HepG2 (cell line): ENCODE measurements at regions not wholly inside any gene's neighbourhood (a gene's known extent, or its start where the extent isn't known, plus 50 kb on each side); places are given as distances from the start of the nearest gene placed in this dataset.

Experiments
- ATAC-seq: fragments of 200-7000 bp; cut with Tn5 transposase; 3 replicates; pipeline ENCODE4 v1.9.1; 2020; ENCODE audit warnings: mild to moderate bottlenecking, moderate library complexity
- BruUV-seq: library from RNA; stranded (reverse); fragments of 400-500 nt; replicated peaks from 2 replicates; lab custom pipeline; 2021; lab: Mats Ljungman, UMichigan
- CTCF ChIA-PET: fragments of 300-600 bp; formaldehyde crosslinking; extraction: SDS; loops from one replicate; lab custom pipeline; 2021; ENCODE audit warnings: low total read pairs, inconsistent platforms, low intra/inter-chr PET ratio; lab: Yijun Ruan, JAX
- POLR2A ChIA-PET: fragments of 350-600 bp; sonication (Branson Sonifier 250); formaldehyde crosslinking; loops from one replicate; lab custom pipeline; 2020; ENCODE audit warnings: antibody characterized with exemption, inconsistent platforms; lab: Yijun Ruan, JAX
- DNase-seq: peaks from one replicate; pipeline ENCODE4 v3.0.0-alpha.2; 2015; ENCODE audit warnings: low spot score
- FAIRE-seq: peaks from 3 replicates; lab custom pipeline; 2011; peaks lifted over from hg19 to GRCh38; lab: Jason Lieb, UNC
- H2AFZ ChIP-seq: one replicate; pipeline ENCODE4 v1.6.1; 2011; ENCODE audit warnings: low read length, inconsistent platforms
- H3K27ac ChIP-seq: fragments of 300-600 bp; 3 replicates; pipeline ENCODE4 v1.8.0; 2011; ENCODE audit warnings: mixed run types, mild to moderate bottlenecking, mixed read lengths, low read length, inconsistent platforms; ENCODE audit not compliant: insufficient read depth; ENCODE audit errors: extremely low read length
- H3K27me3 ChIP-seq, 2 experiments: fragments of 200-600 bp in 1 of 2; 2 replicates in 1 of 2; 3 replicates in 1 of 2; pipeline versions ENCODE4 v1.6.0 to v1.8.0; 2011; ENCODE audit warnings: low read length in 2 of 2, mild to moderate bottlenecking in 2 of 2, moderate library complexity in 2 of 2, inconsistent platforms in 1 of 2; ENCODE audit not compliant: insufficient read depth in 2 of 2, control insufficient read depth in 1 of 2
- H3K36me3 ChIP-seq, 2 experiments: fragments of 200-600 bp in 1 of 2; replicated peaks in 1 of 2; 2 replicates in 1 of 2; 3 replicates in 1 of 2; pipeline versions ENCODE4 v1.5.1 to v1.8.0; 2011; ENCODE audit warnings: low read length in 2 of 2, inconsistent platforms in 1 of 2; ENCODE audit not compliant: insufficient read depth in 2 of 2, control insufficient read depth in 1 of 2
- H3K4me1 ChIP-seq: 2 replicates; pipeline ENCODE4 v1.5.1; 2012; ENCODE audit warnings: low read length, inconsistent platforms; ENCODE audit not compliant: insufficient read depth
- H3K4me2 ChIP-seq: 2 replicates; pipeline ENCODE4 v1.6.0; 2011; ENCODE audit warnings: low read depth, low read length, inconsistent platforms
- H3K4me3 ChIP-seq, 3 experiments: fragments of 200-600 bp in 1 of 3; sonication (generic), shearing (Covaris generic) in 1 of 3; replicated peaks in 1 of 3; 2 replicates each; pipeline ENCODE4 v1.5.1; 2011 to 2016; ENCODE audit warnings: low read length in 3 of 3, inconsistent platforms in 2 of 3, low read depth in 2 of 3, mild to moderate bottlenecking in 2 of 3, control low read depth in 1 of 3, mixed read lengths in 1 of 3; ENCODE audit not compliant: insufficient read depth in 1 of 3
- H3K79me2 ChIP-seq: one replicate; pipeline ENCODE4 v1.6.1; 2011; ENCODE audit warnings: low read length, inconsistent platforms; ENCODE audit not compliant: insufficient read depth
- H3K9ac ChIP-seq: 2 replicates; pipeline ENCODE4 v1.6.0; 2011; ENCODE audit warnings: mild to moderate bottlenecking, low read depth, low read length, inconsistent platforms; ENCODE audit not compliant: insufficient read depth
- H3K9me3 ChIP-seq: 2 replicates; pipeline ENCODE4 v1.5.1; 2012; ENCODE audit warnings: mild to moderate bottlenecking, low read length
- H4K20me1 ChIP-seq: 2 replicates; pipeline ENCODE4 v1.6.0; 2011; ENCODE audit warnings: inconsistent platforms, mild to moderate bottlenecking, low read length, moderate library complexity; ENCODE audit not compliant: insufficient read depth
- EP300 ChIP-seq, 3 experiments: sonication (generic) in 1 of 3; formaldehyde crosslinking in 1 of 3; IDR thresholded peaks; 2 replicates each; pipeline versions ENCODE4 v1.5.1 to v1.6.1; 2011 to 2020; ENCODE audit warnings: low read depth in 2 of 3, low read length in 2 of 3, borderline replicate concordance in 1 of 3, improper control_type of control experiment in 1 of 3, mild to moderate bottlenecking in 1 of 3, missing genetic modification reagents in 1 of 3, moderate library complexity in 1 of 3
- GATAD1 ChIP-seq: IDR thresholded peaks from 2 replicates; pipeline ENCODE4 v1.6.1; 2016; ENCODE audit warnings: missing genetic modification reagents, missing compliant biosample characterization
- IRF2 ChIP-seq: IDR thresholded peaks from 2 replicates; pipeline ENCODE4 v1.6.1; 2018; ENCODE audit warnings: missing genetic modification reagents, missing compliant biosample characterization
- MXD1 ChIP-seq: sonication (generic); formaldehyde crosslinking; IDR thresholded peaks from 2 replicates; pipeline ENCODE4 v1.4.0; 2020; ENCODE audit warnings: mild to moderate bottlenecking, missing genetic modification reagents
- MXI1 ChIP-seq: IDR thresholded peaks from 3 replicates; pipeline ENCODE4 v1.6.1; 2012; ENCODE audit warnings: low read depth, low read length, inconsistent platforms, borderline replicate concordance
- NR1H2 ChIP-seq: sonication (generic); formaldehyde crosslinking; IDR thresholded peaks from 2 replicates; pipeline ENCODE4 v1.8.1; 2022; ENCODE audit warnings: low read depth, missing genetic modification reagents, borderline replicate concordance
- NR3C1 ChIP-seq: sonication (generic); formaldehyde crosslinking; IDR thresholded peaks from 2 replicates; pipeline ENCODE4 v1.4.0; 2020; ENCODE audit warnings: missing genetic modification reagents
- RARA ChIP-seq: IDR thresholded peaks from 2 replicates; pipeline ENCODE4 v1.6.1; 2016; ENCODE audit warnings: missing genetic modification reagents, missing compliant biosample characterization
- SALL1 ChIP-seq: sonication (generic); formaldehyde crosslinking; IDR thresholded peaks from 2 replicates; pipeline ENCODE4 v1.8.0; 2022; ENCODE audit warnings: mild to moderate bottlenecking, missing genetic modification reagents
- SIX4 ChIP-seq: sonication (generic); formaldehyde crosslinking; IDR thresholded peaks from 2 replicates; pipeline ENCODE4 v1.4.0; 2020; ENCODE audit warnings: missing genetic modification reagents
- YY1 ChIP-seq: IDR thresholded peaks from 2 replicates; pipeline ENCODE4 v1.6.1; 2011; ENCODE audit warnings: low read length, low read depth, moderate library complexity, mild to moderate bottlenecking; ENCODE audit not compliant: insufficient read depth, insufficient replicate concordance
- ZNF205 ChIP-seq: IDR thresholded peaks from 2 replicates; pipeline ENCODE4 v1.6.1; 2018; ENCODE audit warnings: missing biosample characterization, missing genetic modification reagents
- ZNF34 ChIP-seq: sonication (generic); formaldehyde crosslinking; IDR thresholded peaks from 2 replicates; pipeline ENCODE4 v1.4.0; 2020; ENCODE audit warnings: mild to moderate bottlenecking, missing genetic modification reagents, borderline replicate concordance
- ZNF431 ChIP-seq: sonication (generic); formaldehyde crosslinking; IDR thresholded peaks from 2 replicates; pipeline ENCODE4 v1.9.0; 2022; ENCODE audit warnings: missing genetic modification reagents, low read depth, mild to moderate bottlenecking, borderline replicate concordance
- ZNF550 ChIP-seq: sonication (generic); formaldehyde crosslinking; IDR thresholded peaks from 2 replicates; pipeline ENCODE4 v1.4.0; 2020; ENCODE audit warnings: mild to moderate bottlenecking, missing genetic modification reagents, borderline replicate concordance
- ZNF562 ChIP-seq: sonication (generic); formaldehyde crosslinking; IDR thresholded peaks from 2 replicates; pipeline ENCODE4 v1.8.0; 2022; ENCODE audit warnings: missing genetic modification reagents, borderline replicate concordance
- ZNF770 ChIP-seq: sonication (generic); formaldehyde crosslinking; IDR thresholded peaks from 2 replicates; pipeline ENCODE4 v1.5.0; 2020; ENCODE audit warnings: mild to moderate bottlenecking, missing genetic modification reagents
- ZSCAN30 ChIP-seq: sonication (generic); formaldehyde crosslinking; IDR thresholded peaks from 2 replicates; pipeline ENCODE4 v1.5.0; 2020; ENCODE audit warnings: mild to moderate bottlenecking, missing genetic modification reagents
- WGBS: methylation state at CpG from one replicate; pipeline ENCODE4 v1.1.6; 2017; ENCODE audit warnings: low lambda C conversion rate; 5-methylcytosine and 5-hydroxymethylcytosine counted together
- in situ Hi-C: cut with HindIII; loops from 2 replicates; pipeline ENCODE4 v1.10.0; 2017; ENCODE audit warnings: low pct_unique_long_range_greater_than_20kb; ENCODE audit not compliant: extremely low pct_ligation_motif_present
- intact Hi-C: fragments of 100-400 bp; cut with micrococcal nuclease; formaldehyde crosslinking; loops from one replicate; pipeline ENCODE4 v1.10.0; 2022; ENCODE audit not compliant: unreplicated experiment
- TF ChIP-seq, protein P1 (sequence below): IDR thresholded peaks from 2 replicates; pipeline ENCODE4 v1.6.1; 2016; ENCODE audit warnings: low read depth, control low read depth
- TF ChIP-seq, protein P2 (sequence below): sonication (generic); formaldehyde crosslinking; IDR thresholded peaks from 2 replicates; pipeline ENCODE4 v1.4.0; 2020; ENCODE audit warnings: mild to moderate bottlenecking, low read depth, missing genetic modification reagents

- Histone ChIP-seq H3K9me3 (peaks cover 56% of the 10 kb centered on the region), H3K9ac (no peak overlapping the region), H3K27me3 (no peaks in the 10 kb centered on the region), H3K27ac (no peak overlapping the region), H3K36me3 (no peaks in the 10 kb centered on the region), H2AFZ (no peak overlapping the region), H3K79me2 (no peaks in the 10 kb centered on the region), H3K4me3 (no peak overlapping the region), H3K4me1 (no peaks in the 10 kb centered on the region), H4K20me1 (no peaks in the 10 kb centered on the region), H3K4me2 (no peak overlapping the region)
- no TSS peak for BruUV-seq
- no peak for FAIRE-seq
- ChIA-PET CTCF (no interaction called here), POLR2A (no interaction called here)
- ATAC-seq: no peak
- WGBS: 11% methylated on average over 6 of the region's 6 CpGs
- in situ Hi-C loops (no loop called here), intact Hi-C loops (no loop called here)
- DNase-seq: no peak
- TF ChIP-seq NR3C1 (CRISPR knock-in tag): no peak
- TF ChIP-seq, protein P1, sequence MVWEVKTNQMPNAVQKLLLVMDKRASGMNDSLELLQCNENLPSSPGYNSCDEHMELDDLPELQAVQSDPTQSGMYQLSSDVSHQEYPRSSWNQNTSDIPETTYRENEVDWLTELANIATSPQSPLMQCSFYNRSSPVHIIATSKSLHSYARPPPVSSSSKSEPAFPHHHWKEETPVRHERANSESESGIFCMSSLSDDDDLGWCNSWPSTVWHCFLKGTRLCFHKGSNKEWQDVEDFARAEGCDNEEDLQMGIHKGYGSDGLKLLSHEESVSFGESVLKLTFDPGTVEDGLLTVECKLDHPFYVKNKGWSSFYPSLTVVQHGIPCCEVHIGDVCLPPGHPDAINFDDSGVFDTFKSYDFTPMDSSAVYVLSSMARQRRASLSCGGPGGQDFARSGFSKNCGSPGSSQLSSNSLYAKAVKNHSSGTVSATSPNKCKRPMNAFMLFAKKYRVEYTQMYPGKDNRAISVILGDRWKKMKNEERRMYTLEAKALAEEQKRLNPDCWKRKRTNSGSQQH: no peak
- TF ChIP-seq SALL1: no peak
- no peak for TF ChIP-seq IRF2
- no peak for TF ChIP-seq YY1
- no peak for TF ChIP-seq ZNF770 (CRISPR knock-in tag)
- no peak for TF ChIP-seq ZNF431 (CRISPR knock-in tag)
- TF ChIP-seq EP300 (IDR thresholded peaks at IDR 0.05; ENCODE audit: low read depth in 2 of 2, low read length in 2 of 2): no peak
- no peak for TF ChIP-seq EP300 (CRISPR knock-in tag; IDR thresholded peaks at IDR 0.05; ENCODE audit: borderline replicate concordance)
- TF ChIP-seq SIX4 (CRISPR knock-in tag): no peak
- TF ChIP-seq ZNF34 (CRISPR knock-in tag): no peak
- TF ChIP-seq ZNF550 (CRISPR knock-in tag): no peak
- no peak for TF ChIP-seq ZNF562 (CRISPR knock-in tag)
- TF ChIP-seq ZSCAN30 (CRISPR knock-in tag): no peak
- TF ChIP-seq NR1H2 (CRISPR knock-in tag): no peak
- no peak for TF ChIP-seq GATAD1 (CRISPR knock-in tag)
- TF ChIP-seq MXD1 (CRISPR knock-in tag): no peak
- no peak for TF ChIP-seq ZNF205 (CRISPR knock-in tag)
- TF ChIP-seq, protein P2, sequence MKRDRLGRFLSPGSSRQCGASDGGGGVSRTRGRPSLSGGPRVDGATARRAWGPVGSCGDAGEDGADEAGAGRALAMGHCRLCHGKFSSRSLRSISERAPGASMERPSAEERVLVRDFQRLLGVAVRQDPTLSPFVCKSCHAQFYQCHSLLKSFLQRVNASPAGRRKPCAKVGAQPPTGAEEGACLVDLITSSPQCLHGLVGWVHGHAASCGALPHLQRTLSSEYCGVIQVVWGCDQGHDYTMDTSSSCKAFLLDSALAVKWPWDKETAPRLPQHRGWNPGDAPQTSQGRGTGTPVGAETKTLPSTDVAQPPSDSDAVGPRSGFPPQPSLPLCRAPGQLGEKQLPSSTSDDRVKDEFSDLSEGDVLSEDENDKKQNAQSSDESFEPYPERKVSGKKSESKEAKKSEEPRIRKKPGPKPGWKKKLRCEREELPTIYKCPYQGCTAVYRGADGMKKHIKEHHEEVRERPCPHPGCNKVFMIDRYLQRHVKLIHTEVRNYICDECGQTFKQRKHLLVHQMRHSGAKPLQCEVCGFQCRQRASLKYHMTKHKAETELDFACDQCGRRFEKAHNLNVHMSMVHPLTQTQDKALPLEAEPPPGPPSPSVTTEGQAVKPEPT: no peak
- no peak for TF ChIP-seq MXI1
- no peak for TF ChIP-seq RARA (CRISPR knock-in tag)
- TF ChIP-seq, all 625 proteins: peak for 0
Measured at GRCh38 chr14:48725051-48725734, 861.0 kb downstream of the RPS29 start.
